ENCODE measurements at regions not wholly inside any gene's neighbourhood (a gene's known extent, or its start where the extent isn't known, plus 50 kb on each side); places are given as distances from the start of the nearest gene placed in this dataset.
"Not testable (repeated sequence)": the region's sequence is repeated elsewhere in the genome, so short reads cannot be mapped to it uniquely, and the experiment has no call there.

DNA sequence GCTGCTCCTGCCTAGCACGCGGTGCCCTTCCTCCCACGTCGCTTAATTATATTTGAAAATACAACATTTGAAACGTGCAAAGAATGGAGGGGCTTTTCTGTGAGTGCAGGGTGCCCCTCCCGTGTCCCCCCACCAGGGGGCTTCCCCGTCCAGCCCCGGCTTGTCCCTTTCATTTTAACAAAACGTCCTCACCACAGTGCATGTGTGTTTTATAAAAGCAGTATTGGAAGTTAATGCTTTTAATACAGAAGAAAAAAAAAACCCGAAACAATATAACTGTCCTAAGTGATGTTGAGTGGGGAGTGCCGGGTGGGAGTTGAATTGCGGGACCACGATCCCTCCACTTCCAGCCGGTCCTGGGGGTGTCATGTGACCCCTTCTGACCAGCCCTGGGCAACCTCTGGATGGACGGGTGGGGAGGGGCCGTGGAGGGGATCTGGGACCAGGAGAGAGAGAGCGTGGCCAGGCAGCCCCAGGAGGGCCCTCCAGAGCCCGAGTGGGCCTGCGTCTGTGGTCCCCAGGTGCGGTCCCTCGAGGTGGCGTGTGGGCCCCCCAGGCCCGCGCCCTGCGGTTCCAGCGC is 155.3 kb downstream of the TMEM121 start:
- H3K4me3 Mint-ChIP-seq, result peak overlapping the region; percentile 75
- ATAC-seq, result peak; percentile 1
- not testable (repeated sequence) for H3K27me3 Mint-ChIP-seq
- peaks cover 13% of the 10 kb centered on the region for H3K9me3 Mint-ChIP-seq
- H3K36me3 Mint-ChIP-seq, result peaks cover 13% of the 10 kb centered on the region
- H3K27ac Mint-ChIP-seq, result peak overlapping the region; percentile 94
- peaks cover 48% of the 10 kb centered on the region for H3K4me1 Mint-ChIP-seq

DNA sequence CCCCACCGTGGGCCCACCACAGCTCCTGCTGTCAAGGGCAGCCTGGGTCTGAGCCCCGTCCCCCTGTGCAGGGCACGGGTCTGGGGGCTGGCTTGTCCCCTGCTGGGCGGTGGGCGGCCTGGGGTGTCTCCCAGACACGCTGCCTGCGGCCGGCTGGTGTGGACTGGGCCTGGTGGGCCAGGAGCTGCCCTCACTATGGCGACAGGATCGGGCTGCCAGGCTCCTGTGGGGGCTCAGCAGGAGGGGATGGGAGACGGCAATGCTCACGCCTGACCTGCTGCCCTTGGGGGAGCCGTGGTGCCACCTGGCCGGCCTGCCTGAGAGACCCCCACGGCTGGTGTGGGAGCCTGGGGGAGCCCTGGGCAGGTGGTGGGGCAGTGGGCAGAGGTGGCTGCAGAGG is 156.1 kb downstream of the TMEM121 start:
- H3K27me3 Mint-ChIP-seq, result not testable (repeated sequence)
- peaks cover 50% of the 10 kb centered on the region for H3K4me1 Mint-ChIP-seq

DNA sequence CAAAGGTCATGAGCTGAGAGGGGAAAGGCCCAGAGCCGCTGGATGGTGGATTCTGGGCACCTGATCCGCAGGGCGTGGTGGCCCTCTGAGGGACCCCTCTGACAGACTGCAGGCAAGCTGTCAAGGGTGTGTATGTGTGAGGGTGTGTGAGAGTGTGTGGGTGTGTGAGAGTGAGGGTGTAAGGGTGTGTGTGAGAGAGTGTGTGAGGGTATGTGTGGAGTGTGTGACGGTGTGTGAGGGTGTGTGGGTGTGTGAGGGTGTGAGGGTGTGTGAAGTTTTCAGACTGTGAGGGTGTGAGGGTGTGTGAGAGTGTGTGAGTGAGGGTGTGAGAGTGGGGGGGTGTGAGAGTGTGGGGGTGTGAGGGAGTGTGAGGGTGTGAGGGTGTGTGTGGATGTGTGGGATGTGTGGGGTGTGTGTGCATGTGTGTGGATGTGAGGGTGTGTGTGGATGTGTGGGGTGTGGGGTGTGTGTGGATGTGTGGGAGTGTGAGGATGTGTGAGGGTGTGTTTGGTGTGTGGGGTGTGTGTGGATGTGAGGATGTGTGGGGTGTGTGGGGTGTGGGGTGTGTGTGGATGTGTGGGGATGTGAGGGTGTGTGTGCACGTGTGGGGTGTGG is 156.7 kb downstream of the TMEM121 start:
- peaks cover 53% of the 10 kb centered on the region for H3K4me1 Mint-ChIP-seq
- H3K36me3 Mint-ChIP-seq, result peaks cover 20% of the 10 kb centered on the region
- H3K9me3 Mint-ChIP-seq, result peaks cover 13% of the 10 kb centered on the region
- no peak for ATAC-seq
- H3K4me3 Mint-ChIP-seq, result peak overlapping the region; percentile 91
- H3K27me3 Mint-ChIP-seq, result no peaks in the 10 kb centered on the region
- peak overlapping the region; percentile 94 for H3K27ac Mint-ChIP-seq

More for the DNA sequence above, 156.1 kb downstream of the TMEM121 start:
- H3K36me3 Mint-ChIP-seq, result peaks cover 16% of the 10 kb centered on the region
- not testable (repeated sequence) for H3K4me3 Mint-ChIP-seq, ATAC-seq
- peaks cover 13% of the 10 kb centered on the region for H3K9me3 Mint-ChIP-seq
- H3K27ac Mint-ChIP-seq, result peak overlapping the region; percentile 94

DNA sequence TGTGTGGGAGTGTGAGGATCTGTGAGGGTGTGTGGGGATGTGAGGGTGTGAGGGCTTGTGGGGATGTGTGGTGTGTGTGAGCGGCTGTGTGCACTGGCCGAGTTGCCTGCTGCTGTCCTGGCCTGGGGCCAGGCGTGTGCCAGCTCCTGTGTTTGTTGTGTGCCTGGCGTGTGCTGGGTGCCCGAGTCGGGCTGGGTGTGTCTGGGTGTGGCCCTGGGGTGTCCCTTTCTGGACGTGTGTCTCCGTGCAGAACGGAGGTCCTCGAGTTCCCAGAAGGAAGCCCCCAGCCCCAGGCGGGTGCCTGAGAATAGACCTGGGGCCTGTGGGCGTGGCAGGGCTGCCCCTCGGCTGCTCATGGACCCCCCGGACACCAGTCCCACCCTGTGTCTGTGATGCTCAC is 157.7 kb downstream of the TMEM121 start:
- ATAC-seq, H3K27me3 Mint-ChIP-seq: not testable (repeated sequence)
- Mint-ChIP-seq H3K9me3 (peaks cover 18% of the 10 kb centered on the region), H3K27ac (peak overlapping the region; percentile 94), H3K4me3 (peak overlapping the region; percentile 57), H3K4me1 (peaks cover 56% of the 10 kb centered on the region), H3K36me3 (peaks cover 20% of the 10 kb centered on the region)

DNA sequence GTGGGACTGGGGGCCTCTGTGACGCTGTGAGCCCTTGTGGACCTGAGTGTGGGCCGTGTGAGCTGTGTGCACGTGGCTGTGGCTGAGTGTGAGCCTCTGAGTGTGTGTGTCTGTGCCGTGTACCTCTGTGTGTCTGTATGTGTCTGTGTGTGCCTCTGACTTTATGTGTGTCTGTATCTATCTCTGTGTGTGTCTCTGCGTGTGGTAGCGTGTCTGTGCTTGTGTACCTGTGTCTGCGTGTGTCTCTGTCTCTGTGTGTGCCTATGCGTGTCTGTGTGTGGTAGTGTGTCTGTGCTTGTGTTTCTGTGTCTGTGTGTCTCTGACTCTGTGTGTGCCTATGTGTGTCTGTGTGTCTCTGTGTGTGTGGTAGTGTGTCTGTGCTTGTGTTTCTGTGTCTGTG is 158.2 kb downstream of the TMEM121 start:
- Mint-ChIP-seq H3K4me3 (peak overlapping the region; percentile 69), H3K36me3 (peaks cover 22% of the 10 kb centered on the region), H3K27ac (peak overlapping the region; percentile 94), H3K9me3 (peaks cover 20% of the 10 kb centered on the region), H3K4me1 (peaks cover 61% of the 10 kb centered on the region)
- not testable (repeated sequence) for H3K27me3 Mint-ChIP-seq, ATAC-seq

DNA sequence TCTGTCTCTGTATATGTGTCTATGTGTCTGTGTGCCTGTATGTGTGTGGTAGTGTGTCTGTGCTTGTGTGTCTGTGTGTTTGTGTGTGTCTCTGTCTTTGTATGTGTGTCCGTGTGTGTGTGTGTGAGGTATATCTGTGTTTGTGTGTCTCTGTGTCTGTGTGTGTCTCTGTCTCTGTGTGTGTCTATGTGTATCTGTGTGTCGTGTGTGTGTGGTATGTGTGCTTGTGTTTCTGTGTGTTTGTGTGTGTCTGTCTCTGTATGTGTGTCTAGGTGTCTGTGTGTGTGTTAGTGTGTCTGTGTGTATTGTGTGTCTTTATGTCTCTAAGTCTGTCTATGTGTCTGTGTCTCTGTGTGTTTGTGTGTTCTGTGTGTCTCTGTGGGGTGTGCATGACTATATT is 158.6 kb downstream of the TMEM121 start:
- Mint-ChIP-seq H3K9me3 (peaks cover 24% of the 10 kb centered on the region), H3K27me3 (no peaks in the 10 kb centered on the region), H3K27ac (peak overlapping the region; percentile 94), H3K36me3 (peaks cover 26% of the 10 kb centered on the region), H3K4me3 (peak overlapping the region; percentile 69), H3K4me1 (peaks cover 65% of the 10 kb centered on the region)
- no peak for ATAC-seq

DNA sequence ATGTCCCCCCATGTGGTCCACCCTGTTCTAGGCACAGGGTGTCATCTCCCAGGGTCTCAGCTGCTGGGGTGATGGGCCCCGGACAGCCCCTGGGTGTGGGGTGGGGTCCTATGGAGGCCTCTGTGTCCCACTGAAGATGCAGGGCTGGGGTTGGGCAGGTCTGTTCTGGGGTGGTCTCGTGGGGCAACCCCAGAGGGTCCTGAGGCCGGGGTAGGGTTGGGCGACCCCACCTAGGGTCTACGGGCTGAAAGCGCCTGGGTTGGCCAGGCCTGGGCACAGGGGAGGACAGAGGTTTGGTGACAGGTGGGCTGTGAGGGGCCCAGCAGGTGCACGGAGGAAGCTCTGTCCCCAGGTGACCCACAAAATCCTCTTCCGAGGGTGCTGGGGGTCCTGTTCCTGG is 159.2 kb downstream of the TMEM121 start:
- peak overlapping the region; percentile 94 for H3K27ac Mint-ChIP-seq
- not testable (repeated sequence) for ATAC-seq, H3K27me3 Mint-ChIP-seq, H3K4me3 Mint-ChIP-seq
- H3K9me3 Mint-ChIP-seq, result peaks cover 30% of the 10 kb centered on the region
- H3K36me3 Mint-ChIP-seq, result peaks cover 32% of the 10 kb centered on the region
- H3K4me1 Mint-ChIP-seq, result peaks cover 71% of the 10 kb centered on the region

DNA sequence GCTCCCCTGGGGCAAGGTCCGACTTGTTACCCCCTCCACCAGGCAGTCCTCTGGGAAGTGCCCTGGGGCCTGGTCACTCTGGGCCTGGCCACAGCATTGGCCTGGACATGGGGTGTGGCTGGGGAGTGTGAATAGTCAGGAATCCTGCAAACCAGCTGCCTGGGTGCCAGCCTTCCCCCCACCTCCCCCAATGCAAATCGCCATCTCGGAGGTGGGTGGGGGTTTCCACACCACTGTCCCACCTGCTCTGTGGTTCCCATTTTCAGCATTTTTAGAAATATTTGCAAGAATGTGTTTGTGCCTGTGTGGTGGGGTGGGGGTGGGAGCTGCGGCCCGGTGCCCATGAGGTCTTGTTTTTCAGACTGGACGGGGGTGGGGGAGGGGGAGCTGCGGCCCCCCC is 159.7 kb downstream of the TMEM121 start:
- not testable (repeated sequence) for H3K27me3 Mint-ChIP-seq, H3K4me3 Mint-ChIP-seq, H3K27ac Mint-ChIP-seq
- Mint-ChIP-seq H3K36me3 (peaks cover 36% of the 10 kb centered on the region), H3K9me3 (peaks cover 35% of the 10 kb centered on the region), H3K4me1 (peaks cover 76% of the 10 kb centered on the region)
- peak; percentile 74 for ATAC-seq

DNA sequence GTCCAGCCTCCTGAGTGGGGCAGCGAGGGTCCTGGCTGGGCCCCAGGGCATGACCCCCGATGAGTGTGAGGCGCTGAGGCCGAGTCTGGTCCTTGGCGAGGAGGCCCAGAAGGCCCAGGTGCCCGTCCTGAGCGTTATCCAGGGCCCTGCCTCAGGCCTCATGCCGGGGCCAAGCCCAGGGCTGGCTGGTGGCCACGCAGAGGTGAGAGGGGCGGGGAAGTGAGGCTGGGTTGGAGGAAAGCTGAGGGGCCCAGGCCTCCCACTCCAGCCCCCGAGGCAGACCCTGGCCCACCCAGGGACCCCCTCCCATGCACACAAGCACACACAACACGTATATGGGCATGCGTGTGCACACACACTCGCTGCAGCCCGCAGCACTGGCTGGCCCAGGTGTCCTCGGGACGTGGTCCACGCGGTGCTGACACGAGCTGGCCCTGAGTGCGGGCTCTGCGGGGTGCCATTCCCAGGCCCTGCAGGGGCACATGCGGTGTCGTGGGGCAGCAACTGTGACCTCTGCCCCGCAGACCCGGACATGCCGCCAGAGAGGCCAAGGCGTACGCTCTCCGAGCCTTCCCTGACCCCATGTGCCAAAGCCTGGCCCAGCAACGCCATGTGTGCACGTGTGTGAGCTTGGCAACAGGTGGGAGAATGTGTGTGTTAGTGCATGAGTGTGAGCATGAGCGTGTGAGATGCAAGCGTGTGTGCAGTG is 160.2 kb downstream of the TMEM121 start:
- peaks cover 80% of the 10 kb centered on the region for H3K4me1 Mint-ChIP-seq
- peaks cover 36% of the 10 kb centered on the region for H3K9me3 Mint-ChIP-seq
- H3K27me3 Mint-ChIP-seq, H3K4me3 Mint-ChIP-seq: not testable (repeated sequence)
- H3K27ac Mint-ChIP-seq, result peak overlapping the region; percentile 77
- ATAC-seq, result peak; percentile 57
- peaks cover 37% of the 10 kb centered on the region for H3K36me3 Mint-ChIP-seq

DNA sequence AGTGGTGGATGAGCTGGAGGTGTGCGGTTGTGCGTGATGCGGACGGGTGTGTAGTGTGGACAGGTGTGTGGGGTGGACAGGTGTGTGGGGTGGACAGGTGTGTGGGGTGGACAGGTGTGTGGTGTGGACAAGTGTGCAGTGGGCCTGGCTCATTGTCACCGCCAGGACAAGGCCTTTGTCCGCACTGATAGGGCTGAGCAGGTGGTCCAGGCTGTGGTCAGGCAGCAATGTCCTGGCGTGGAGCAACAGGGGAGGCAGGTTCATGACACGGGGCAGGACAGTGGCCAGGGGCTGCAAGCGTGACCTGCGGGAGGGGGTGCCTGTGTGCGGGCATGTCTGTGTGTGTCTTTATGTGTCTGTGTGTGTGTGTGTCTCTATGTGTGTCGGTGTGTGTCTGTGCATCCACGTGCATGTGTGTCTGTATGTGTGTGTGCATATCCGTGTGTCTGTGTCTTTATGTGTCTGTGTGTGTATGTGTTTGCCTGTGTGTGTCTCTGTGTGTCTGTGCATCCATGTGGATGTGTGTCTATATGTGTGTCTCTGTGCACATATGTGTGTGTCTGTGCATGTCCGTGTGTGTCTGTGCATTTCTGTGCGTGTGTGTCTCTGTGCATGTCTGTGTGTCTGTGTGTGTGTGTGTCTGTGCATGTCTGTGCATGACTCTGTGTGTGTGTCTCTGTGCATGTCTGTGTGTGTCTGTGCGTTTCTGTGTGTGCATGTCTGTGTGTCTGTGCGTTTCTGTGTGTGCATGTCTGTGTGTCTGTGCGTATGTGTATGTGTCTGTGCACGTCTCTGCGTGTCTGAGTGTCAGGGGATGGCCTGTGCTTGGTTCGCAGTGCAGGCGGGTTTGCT is 161.0 kb downstream of the TMEM121 start:
- Mint-ChIP-seq H3K4me3 (peak overlapping the region; percentile 1), H3K9me3 (peaks cover 36% of the 10 kb centered on the region), H3K4me1 (peaks cover 78% of the 10 kb centered on the region), H3K27ac (peak overlapping the region; percentile 77), H3K36me3 (peaks cover 37% of the 10 kb centered on the region)
- H3K27me3 Mint-ChIP-seq, ATAC-seq: not testable (repeated sequence)

DNA sequence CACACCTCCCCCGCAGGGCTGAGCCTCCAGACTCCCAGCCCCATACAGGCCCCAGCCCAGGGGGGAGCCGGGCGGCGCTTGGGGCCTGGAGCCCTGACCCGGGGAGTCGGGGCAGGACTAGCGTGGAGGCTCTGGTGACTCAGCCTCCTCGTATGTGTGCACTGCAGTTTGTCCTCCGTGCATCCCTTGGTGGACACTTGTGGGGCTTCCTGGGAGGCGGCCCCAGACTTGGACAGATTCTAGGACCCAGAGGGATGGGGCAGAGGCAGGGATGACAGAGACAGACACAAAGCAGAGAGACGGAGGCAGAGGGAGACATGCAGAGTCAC is 161.6 kb downstream of the TMEM121 start:
- peaks cover 74% of the 10 kb centered on the region for H3K4me1 Mint-ChIP-seq
- H3K36me3 Mint-ChIP-seq, result peaks cover 33% of the 10 kb centered on the region
- not testable (repeated sequence) for H3K27me3 Mint-ChIP-seq
- peaks cover 33% of the 10 kb centered on the region for H3K9me3 Mint-ChIP-seq
- H3K4me3 Mint-ChIP-seq, result peak overlapping the region; percentile 1
- ATAC-seq, result peak; percentile 62
- peak overlapping the region; percentile 77 for H3K27ac Mint-ChIP-seq

DNA sequence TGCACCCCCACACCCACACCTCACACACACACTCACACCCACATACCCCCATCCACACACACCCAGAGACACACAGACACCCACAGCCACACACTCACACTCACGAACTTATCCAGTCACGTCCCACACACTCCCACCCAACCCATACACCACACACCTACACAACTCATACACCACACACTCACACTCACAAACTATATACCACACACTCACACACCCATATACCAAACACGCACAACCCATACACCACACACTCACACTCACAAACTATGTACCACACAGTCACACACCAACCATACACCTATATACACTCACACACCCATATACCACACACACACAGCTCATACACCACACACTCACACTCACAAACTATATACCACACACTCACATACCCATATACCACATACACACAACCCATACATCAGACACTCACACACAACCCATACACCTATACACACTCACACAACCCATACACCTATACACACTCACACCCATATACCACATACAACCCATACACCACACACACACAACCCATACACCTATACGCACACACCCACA is 162.4 kb downstream of the TMEM121 start:
- H3K4me3 Mint-ChIP-seq, result peak overlapping the region; percentile 20
- H3K9me3 Mint-ChIP-seq, result peaks cover 30% of the 10 kb centered on the region
- not testable (repeated sequence) for ATAC-seq, H3K27me3 Mint-ChIP-seq
- peaks cover 31% of the 10 kb centered on the region for H3K36me3 Mint-ChIP-seq
- peak overlapping the region; percentile 92 for H3K27ac Mint-ChIP-seq
- peaks cover 72% of the 10 kb centered on the region for H3K4me1 Mint-ChIP-seq

DNA sequence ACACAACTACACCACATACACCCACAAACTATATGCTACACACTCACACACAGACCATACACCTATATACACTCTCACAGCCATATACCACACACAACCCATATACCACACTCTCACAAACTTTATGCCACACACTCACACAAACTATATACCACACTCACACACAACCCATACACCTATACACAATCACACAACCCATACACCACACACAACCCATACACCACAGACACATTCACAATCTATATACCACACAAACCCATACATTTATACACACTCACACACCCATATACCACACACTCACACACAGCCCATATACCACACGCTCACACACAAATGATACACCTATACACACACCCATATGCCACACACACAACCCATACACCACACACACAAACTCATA is 163.3 kb downstream of the TMEM121 start:
- peaks cover 72% of the 10 kb centered on the region for H3K4me1 Mint-ChIP-seq
- H3K36me3 Mint-ChIP-seq, result peaks cover 28% of the 10 kb centered on the region
- ATAC-seq, result no peak
- peak overlapping the region; percentile 92 for H3K27ac Mint-ChIP-seq
- H3K4me3 Mint-ChIP-seq, result no peak overlapping the region
- no peaks in the 10 kb centered on the region for H3K27me3 Mint-ChIP-seq
- H3K9me3 Mint-ChIP-seq, result peaks cover 27% of the 10 kb centered on the region

DNA sequence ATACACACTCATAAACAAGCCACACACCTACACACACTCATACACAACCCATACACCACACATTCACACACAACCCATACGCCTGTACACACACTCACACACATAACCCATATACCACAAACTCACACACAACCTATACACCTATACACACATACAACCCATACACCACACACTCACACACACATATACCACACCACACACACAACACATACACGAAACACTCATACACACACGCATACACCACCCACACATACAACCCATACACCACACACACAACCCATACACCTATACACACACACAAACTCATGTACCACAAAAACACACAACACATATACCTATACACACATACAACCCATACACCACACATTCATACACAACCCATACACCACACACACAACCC is 164.3 kb downstream of the TMEM121 start:
- Mint-ChIP-seq H3K36me3 (peaks cover 24% of the 10 kb centered on the region), H3K27ac (peak overlapping the region; percentile 92), H3K4me1 (peaks cover 74% of the 10 kb centered on the region), H3K27me3 (no peaks in the 10 kb centered on the region), H3K9me3 (peaks cover 23% of the 10 kb centered on the region), H3K4me3 (no peak overlapping the region)
- ATAC-seq, result no peak

Measured in stimulated activated memory B cell treated with anti-CD40 and anti-IgM and Interleukin-4, amounts not matched to agents 10 μg/mL and 1 μg/mL and 100 μg/mL, for 72 hours (primary cell).